HG02870 (cell line): ENCODE measurements at regions not wholly inside any gene's neighbourhood (a gene's known extent, or its start where the extent isn't known, plus 50 kb on each side); places are given as distances from the start of the nearest gene placed in this dataset.
"Not testable (repeated sequence)": the region's sequence is repeated elsewhere in the genome, so short reads cannot be mapped to it uniquely, and the experiment has no call there.

ENCODE experiments used
- ATAC-seq: cut with Tn5 transposase; IDR thresholded peaks from one replicate; pipeline ENCODE4 v1.9.1; 2021; ENCODE audit warnings: mild to moderate bottlenecking, moderate library complexity; ENCODE audit not compliant: unreplicated experiment

- ATAC-seq, result no peak
These were observed 384.4 kb downstream of the BMP2 start for GRCh38 chr20:7151676-7152470.

DNA sequence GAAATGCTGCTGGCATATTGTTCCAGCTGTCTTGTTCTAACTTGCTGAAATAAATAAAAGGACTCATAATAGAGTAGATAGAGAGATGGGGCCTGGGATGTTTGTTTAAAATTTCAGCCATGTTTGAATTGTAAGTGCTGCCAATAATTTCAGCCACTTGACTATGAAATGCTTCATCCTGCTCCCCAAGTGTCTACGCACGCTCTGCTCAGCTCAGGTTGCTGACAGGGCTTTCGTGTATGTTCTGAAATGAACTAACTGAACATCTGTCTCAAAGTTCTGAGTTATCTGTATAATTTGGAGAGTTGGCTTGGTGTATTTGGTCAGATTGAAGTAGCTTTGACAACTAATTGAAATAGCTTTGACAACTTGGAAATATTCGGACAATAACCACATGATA is 387.8 kb downstream of the BMP2 start:
- ATAC-seq, result no peak

- no peak for ATAC-seq
These were observed 388.3 kb downstream of the BMP2 start for GRCh38 chr20:7155794-7156193.

DNA sequence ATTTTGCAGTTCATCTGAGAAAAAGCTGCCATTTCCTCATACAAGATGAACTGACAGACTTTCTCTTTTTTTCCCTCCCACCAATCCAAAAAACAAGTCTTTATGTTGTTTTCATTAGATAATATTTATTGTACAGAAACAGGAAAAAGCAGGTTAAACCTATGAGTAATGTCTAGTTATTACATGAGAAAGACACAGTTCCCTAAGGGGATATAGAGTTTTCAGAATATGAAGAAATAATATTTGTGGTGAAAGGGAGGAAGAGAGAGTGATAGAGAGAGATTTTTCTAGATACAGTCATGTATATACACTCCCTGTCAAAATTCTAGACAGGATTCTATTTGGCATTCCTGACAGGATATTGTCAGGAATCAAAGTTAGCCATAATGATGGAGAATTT is 392.4 kb downstream of the BMP2 start:
- ATAC-seq, result no peak

DNA sequence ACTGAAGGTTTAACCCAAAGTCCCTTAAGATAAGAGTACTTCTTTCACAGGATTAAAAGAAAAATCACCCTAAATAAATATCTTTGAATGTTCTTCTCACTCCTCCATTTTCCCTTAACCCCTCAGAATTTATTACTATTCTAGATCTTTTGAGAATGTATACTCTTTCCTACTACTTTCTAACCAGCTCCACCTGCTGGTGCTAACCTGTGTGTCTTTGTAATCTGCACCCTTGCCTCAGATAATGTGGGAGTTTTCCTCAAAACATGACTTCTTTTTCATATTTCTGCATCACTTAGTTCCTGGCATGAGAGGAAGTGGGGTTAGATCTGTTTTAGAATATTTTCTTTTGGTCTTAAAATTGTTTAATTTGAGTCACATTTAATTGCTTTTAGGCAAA is 394.2 kb downstream of the BMP2 start:
- no peak for ATAC-seq

GRCh38 chr20:7171911-7172310 is 404.4 kb downstream of the BMP2 start:
- ATAC-seq, result no peak

- no peak for ATAC-seq
These were observed 407.1 kb downstream of the BMP2 start for GRCh38 chr20:7174554-7174953.

DNA sequence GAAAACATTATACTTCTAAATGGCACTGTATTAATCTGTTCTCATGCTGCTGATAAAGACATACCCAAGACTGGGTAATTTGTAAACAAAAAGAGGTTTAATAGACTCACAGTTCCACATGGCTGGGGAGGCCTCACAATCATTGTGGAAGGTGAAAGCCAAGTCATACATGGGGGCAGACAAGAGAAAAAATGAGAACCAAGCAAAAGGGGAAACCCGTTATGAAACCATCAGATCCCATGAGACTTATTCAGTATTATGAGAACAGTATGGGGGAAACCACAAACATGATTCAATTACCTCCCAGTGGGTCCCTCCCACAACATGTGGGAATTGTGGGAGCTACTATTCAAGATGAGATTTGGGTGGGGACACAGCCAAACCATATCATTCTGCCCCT is 408.3 kb downstream of the BMP2 start:
- not testable (repeated sequence) for ATAC-seq

DNA sequence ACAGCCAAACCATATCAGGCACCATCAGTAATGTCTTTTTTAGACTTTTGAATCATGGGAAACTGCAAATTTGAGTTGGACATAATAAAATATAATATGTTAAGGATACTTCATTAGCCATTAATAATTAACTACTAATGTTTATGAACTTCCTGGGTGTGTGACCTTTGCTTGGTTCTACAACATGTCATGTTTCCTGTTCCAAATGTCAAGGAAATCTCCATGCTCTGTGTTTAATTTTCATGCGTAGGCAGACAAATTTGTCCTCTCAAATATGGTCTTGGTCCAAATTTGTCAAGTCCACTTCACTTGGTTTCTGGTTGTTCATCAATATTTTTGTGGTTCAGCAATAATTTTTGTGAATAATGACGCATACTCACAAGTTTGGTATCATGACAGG is 410.5 kb downstream of the BMP2 start:
- ATAC-seq, result no peak

DNA sequence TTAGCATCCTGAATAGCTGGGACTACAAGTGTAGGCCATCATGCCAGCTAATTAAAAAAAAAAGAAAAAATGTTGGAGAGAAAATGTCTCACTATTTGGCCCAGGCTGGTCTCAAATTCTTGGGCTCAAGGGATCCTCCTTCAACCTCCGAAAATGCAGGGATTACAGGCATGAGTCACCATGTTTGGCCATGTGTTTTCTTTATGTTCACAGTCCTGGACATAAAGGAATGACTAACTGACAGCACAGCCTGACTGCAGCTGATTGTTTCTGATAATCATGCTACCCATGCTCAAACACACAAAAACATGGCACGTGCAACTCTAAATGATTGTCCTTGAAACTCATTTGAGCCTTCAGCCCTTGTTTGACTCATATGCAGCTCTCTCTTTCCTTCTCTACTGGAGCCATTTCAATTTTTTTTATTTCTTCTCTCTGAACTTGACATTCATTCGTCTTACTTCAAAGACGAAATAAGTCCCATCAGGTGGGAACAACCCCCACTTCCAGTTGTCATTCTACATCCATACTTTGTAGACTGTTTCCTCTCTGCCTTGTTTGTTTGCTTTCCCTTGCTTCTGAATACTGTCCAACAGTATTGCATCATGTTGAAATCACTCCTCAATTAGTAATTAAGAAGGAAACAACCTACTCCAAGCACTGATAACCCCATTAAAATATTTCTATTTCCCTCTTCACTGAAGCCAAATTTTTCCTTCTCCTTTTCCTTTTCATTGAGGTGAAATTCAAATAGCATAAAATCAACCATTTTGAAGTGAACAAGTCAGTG is 413.0 kb downstream of the BMP2 start:
- ATAC-seq, result no peak

GRCh38 chr20:7189231-7189630 is 421.7 kb downstream of the BMP2 start:
- no peak for ATAC-seq

DNA sequence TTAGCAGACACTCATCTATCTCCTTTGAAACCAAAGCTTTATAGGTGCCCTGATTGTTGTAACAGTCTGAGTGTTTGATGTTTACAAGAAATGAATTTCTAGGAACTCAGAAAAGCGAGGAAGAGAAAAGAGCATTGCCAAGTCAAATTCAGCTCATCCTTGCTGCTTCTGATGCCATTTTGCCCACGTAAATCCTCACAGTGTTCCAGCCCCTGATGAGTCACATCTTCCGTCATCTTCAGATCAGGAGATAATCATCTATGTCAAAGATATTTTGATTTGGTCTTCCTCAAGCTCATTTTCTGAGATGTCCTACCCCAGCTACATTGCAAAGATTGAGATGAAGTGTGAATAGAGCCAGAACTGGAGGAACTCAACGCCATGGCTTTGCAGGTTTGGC is 426.2 kb downstream of the BMP2 start:
- ATAC-seq, result no peak

GRCh38 chr20:7195704-7196103 is 428.2 kb downstream of the BMP2 start:
- ATAC-seq, result no peak

GRCh38 chr20:7196481-7196880 is 429.0 kb downstream of the BMP2 start:
- no peak for ATAC-seq

- no peak for ATAC-seq
These were observed 432.4 kb downstream of the BMP2 start for GRCh38 chr20:7199861-7200260.

DNA sequence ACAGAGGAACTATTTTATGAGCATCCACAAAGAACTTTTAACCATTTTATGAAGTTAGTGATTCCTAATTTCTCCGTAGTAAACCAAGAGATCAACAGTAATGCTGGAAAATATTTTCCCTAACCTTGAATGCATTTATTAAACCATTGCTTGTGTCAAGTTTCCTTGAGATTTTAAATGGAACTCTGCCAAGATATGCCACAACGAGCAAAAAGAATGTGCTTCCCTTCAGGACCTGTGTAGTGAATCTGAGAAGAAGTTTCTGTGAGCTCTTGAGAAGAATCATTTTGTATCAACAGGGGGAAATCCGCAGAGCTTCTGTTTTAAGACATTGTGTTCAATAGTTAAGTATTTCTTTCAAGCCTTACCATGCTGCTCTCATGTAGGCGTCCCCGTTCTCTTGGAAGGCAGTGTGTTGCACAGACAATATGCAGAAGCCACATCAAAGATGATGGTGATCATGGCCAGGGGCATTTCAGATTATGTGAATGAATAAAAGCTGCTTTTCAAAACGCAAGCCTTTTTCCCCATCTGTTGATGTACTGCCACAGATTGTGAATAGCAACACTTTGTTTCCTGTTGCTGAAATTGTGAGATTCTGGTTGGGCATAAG is 439.8 kb downstream of the BMP2 start:
- ATAC-seq, result no peak

- ATAC-seq, result no peak
These were observed 443.4 kb downstream of the BMP2 start for GRCh38 chr20:7210910-7211309.

- no peak for ATAC-seq
These were observed 446.7 kb downstream of the BMP2 start for GRCh38 chr20:7214081-7214740.

- ATAC-seq, result no peak
These were observed 450.1 kb downstream of the BMP2 start for GRCh38 chr20:7217606-7218005.

DNA sequence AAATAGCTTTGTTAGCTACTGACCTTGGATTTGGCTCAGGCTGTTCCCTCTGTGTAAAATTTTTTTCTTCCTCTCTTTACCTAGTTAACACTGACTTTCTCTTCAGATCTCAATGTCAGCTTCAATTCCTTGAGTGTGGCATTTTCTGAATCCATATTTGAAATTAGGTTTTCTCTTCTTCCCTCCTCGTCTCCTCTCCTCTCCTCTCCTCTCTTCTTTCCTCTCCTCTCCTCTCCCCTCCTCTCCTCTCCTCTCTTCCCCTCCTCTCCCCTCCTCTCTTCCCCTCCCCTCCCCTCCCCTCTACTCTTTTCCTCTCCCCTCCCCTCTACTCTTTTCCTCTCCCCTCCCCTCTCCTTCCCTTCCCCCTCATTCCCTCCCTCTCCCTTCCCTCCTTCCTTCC is 453.3 kb downstream of the BMP2 start:
- ATAC-seq, result no peak

DNA sequence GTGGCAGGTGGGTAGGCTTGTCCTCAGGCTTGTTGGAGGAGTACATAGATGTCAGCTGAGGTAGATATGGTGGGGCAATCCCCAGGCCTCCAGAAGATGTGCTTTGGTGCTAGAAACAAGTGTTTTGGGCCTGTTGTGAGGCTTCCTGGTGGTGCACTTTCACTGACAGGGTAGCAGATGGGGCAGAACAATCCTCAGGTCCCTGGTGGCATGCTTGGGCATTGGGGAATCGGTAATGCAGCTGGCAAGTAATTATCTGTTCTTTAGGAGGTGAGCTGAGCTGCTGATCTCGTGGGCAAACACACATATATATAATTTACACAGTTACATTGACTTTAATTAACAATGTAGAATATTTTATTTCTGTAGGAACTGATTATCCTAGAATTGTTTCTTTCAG is 458.7 kb downstream of the BMP2 start:
- no peak for ATAC-seq
